ENCODE measurements at regions not wholly inside any gene's neighbourhood (a gene's known extent, or its start where the extent isn't known, plus 50 kb on each side); places are given as distances from the start of the nearest gene placed in this dataset.
"Not testable (repeated sequence)": the region's sequence is repeated elsewhere in the genome, so short reads cannot be mapped to it uniquely, and the experiment has no call there.

- no peak for DNase-seq
Observed at GRCh38 chr14:48805315-48805714, 780.9 kb downstream of the RPS29 start.

- no peak for DNase-seq
Observed at GRCh38 chr14:48792376-48793024, 793.7 kb downstream of the RPS29 start.

- DNase-seq: no peak
Observed at GRCh38 chr14:48788771-48789170, 797.4 kb downstream of the RPS29 start.

DNA sequence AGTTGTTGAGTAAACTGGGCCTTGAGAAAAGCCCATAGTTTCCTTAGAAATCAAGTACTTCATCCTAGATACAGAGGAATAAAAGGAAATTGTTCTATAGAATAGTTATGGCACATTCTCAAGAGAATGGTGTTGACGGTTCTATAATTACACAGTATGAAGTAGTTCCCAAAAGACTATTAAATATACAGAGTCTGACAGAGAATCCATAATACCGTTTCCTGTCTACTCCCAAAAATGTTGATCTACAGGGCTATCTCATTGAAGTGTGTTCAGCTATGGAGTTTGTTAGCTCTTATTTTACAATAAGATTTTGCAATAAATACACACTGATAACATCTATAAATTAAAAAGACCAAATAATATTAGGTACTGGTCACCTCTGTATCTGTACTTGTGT is 799.7 kb downstream of the RPS29 start:
- no peak for DNase-seq

DNA sequence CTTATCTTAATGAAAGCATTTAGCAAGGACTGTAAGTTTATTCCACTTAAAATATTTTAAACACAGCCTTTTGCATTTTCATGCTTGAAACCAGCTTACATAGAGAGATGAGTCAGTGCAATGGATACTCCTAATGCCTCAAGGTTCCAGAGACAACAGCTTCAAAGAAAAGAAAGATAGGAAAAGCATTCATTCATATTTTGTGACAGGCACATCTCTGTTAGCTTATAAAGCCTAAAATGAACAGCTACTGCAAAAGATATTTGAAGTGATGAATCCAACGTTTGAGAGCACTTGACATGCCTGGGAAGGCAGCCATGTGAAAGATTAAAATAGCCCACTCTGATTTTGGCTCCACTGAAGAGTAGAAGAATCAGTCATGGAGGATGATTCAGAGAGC is 814.5 kb downstream of the RPS29 start:
- no peak for DNase-seq

GRCh38 chr14:48751293-48751692 is 834.9 kb downstream of the RPS29 start:
- no peak for DNase-seq

DNA sequence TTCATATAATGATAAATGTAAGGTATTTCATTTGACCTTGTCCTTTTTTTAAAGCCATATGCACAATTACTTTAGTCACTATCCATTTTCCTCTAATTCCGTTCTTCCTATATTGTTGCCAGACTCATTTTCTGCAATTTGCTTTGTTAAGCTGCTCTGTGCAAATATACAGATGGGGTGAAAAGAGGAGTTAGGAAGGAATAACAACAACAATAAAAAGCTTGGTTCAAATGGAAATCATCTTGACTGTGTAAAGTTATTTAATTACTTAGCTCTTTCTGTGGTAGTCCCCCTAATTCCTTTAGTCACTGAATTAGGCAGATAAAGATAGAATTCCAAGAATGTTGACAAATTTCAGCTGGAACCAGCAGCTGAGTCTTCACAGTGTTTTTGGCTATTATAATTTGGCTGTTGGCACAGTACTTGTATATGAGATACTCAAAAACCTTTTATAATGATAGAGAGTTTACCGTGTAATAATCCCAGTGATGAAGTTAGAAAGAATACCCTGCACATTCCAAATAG is 838.0 kb downstream of the RPS29 start:
- no peak for DNase-seq

- DNase-seq: no peak
Observed at GRCh38 chr14:48747561-48748089, 838.6 kb downstream of the RPS29 start.

GRCh38 chr14:48744202-48744601 is 842.0 kb downstream of the RPS29 start:
- no peak for DNase-seq

- no peak for DNase-seq
Observed at GRCh38 chr14:48738186-48738925, 847.8 kb downstream of the RPS29 start.

- no peak for DNase-seq
Observed at GRCh38 chr14:48735607-48736006, 850.6 kb downstream of the RPS29 start.

GRCh38 chr14:48731260-48731659 is 854.9 kb downstream of the RPS29 start:
- no peak for DNase-seq

DNA sequence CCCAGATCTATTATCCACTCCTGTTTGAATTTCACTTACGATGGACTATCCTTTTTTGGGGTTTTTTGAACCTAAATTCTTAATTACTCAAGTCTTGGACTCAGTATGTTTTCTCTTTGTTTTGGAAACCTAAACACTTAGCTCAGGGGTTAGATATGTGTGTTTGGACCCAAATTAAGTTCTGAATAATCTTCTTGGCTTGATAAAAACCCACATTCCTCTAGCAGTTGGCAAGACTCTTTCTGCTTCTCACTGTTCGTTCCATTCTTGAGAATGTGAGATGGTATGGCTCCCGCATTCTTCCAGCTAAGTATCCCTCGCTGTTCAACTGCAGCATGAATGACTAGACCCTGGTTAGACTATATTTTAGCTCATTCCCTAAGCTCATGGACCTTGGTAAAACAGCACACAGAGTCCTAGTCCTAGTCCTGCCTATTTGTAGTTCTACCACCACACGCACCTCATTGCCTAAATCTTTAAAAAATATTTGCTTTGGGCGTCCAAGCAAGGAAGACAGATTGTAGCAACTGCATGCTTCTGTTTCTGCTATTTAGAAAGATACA is 860.0 kb downstream of the RPS29 start:
- no peak for DNase-seq

DNA sequence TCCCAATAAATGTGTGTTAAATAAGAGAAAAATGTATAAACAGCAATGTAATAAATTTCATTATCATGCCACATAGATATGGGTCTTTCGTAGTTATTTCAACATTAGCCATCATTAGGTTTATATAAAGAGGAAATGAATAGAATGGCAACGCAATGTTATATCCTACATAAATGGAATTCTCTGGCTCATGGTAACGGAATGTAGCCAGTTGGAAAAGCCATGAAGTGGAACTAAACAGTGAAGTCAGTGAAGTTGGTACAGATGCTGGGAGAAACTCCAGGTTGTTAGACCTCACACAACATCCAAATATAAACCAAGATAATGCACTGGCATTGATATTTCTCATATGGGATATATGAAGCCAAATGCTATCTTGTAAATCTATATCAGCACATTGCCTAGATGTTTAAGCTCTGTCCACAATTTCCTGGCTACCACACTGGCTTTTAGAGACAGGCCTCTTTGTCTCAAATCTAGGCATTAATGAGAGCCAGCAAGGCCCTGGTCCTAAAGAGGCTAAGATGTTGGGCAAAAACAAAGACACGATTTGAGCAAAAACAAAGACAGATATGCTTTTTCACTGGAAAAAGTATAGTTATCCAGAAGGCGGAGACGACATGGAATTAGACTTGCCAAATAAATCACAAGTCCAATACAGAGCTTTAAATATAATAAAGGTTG is 861.0 kb downstream of the RPS29 start:
- DNase-seq: no peak

DNA sequence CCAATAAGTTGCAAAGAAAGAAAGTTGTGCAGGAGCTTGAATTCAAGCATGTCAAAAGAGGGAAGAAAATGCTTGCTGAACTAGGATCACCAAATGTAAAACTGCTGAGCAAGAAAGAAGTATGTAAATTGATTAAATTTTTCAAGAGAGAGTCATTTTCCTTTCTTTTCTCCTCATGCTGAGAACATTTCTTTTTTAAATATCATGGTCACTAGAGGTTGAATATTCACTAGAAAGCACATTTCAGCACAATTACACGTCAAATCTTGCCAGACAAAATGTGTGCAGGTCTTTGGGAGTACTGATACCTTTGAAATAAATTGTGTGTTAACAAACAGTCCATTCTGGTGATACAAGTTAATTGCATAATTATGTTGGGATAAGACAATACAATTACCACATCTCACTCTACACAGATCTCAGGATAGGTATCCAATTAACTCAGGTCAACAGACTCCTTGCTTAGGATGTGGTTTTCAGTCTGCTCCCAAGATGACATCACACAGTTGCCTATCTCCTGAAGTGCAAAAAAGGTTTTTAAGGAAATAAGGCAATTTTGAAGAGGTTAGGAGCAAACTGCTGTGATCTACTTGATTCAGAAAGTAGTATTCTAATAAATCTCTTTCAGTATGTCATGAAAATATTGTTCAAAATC is 862.2 kb downstream of the RPS29 start:
- no peak for DNase-seq

GRCh38 chr14:48714366-48714765 is 871.8 kb downstream of the RPS29 start:
- no peak for DNase-seq

DNA sequence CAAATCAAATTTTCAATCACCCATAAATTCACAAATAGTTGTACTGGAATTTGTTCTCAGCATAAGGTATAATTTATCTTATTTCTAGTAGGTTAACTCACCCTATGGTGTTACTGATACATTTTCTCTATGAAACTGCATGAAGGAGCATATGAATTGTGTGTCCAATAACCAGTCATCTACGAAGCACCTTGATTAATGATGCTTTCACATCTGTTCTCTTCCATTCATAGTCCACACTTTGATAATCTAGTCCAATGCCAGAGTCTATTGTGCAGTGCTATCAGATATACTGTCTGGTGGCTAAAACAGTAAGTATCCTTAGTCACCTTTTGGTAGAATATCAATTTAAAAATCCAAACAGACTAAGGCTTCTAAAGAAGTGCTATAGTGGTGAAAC is 876.0 kb downstream of the RPS29 start:
- no peak for DNase-seq

DNA sequence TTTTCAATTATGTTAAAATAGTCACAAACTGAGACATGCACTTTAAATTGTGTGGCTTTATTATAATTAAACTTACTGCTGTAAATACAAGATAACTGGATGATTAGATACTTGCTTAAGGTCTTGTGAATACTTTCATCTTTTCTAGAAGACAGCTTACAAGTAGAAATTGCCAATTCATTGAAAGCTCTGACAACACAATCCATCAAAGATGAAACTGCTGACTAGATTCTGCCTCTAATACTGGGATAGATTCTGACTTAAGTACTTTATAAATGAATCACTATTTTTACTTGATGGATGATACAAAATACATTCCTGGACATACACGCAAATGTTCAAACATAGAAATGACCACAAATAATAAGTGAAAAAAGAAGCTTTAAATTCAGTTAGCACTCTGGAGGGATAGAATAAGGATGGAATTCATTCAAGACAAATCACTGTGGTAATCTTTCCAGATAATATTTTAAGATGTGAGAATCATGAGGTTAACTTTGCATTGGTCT is 876.8 kb downstream of the RPS29 start:
- no peak for DNase-seq

- DNase-seq: no peak
Observed at GRCh38 chr14:48704639-48705038, 881.5 kb downstream of the RPS29 start.

GRCh38 chr14:48703728-48704467 is 882.3 kb downstream of the RPS29 start:
- no peak for DNase-seq

DNA sequence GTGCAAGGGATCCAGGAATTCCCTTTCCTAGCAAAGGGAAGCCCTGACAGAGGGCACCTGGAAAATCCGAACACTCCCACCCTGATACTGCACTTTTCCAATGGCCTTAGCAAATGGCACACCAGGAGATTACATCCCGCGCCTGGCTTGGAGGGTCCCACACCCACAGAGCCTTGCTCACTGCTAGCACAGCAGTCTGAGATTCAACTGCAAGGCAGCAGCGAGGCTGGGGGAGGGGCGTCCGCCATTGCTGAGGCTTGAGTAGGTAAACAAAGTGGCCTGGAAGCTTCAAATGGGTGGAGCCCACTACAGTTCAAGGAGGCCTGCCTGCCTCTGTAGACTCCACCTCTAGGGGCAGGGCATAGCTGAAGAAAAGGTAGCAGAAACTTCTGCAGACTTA is 888.8 kb downstream of the RPS29 start:
- DNase-seq: not testable (repeated sequence)

DNA sequence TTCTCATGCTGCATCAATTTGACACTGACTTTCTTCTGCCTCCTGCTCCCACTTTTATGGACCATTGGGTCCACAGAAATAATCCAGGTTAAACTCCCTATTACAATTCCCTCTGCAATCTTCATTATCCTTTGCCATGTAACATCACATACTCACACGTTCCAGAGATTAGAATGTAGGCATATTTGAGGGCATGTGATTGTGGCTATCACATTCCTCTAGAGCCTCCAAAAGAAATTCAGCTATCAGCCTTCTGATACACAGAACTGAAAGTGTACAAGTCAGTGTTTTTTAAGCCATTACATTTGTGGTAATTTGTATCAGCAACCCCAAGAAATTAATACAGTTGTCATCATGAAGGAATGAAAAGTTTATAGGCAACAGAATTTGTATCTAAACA is 892.4 kb downstream of the RPS29 start:
- DNase-seq: no peak
